ENCODE measurements at regions not wholly inside any gene's neighbourhood (a gene's known extent, or its start where the extent isn't known, plus 50 kb on each side); places are given as distances from the start of the nearest gene placed in this dataset.
"Not testable (repeated sequence)": the region's sequence is repeated elsewhere in the genome, so short reads cannot be mapped to it uniquely, and the experiment has no call there.

DNA sequence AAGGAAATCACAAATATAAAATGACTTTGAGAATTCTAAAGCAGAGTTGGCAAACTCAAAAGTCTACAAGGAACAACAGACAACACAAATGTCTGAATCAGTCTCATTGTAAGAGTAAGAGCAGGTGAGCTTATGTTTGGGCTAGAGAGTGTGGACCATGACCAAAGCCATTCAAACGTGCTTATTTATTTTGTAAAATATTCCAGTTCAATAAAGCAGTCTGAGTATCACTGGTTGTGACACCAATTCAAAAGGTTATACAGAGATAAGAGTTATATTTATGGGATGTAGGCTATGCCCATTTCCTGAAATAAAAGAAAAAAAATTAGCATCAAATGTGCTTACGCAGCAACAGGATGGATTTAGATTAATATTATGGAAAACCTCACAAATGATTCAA is 251.6 kb downstream of the KLF5 start:
- DNase-seq: no peak

DNA sequence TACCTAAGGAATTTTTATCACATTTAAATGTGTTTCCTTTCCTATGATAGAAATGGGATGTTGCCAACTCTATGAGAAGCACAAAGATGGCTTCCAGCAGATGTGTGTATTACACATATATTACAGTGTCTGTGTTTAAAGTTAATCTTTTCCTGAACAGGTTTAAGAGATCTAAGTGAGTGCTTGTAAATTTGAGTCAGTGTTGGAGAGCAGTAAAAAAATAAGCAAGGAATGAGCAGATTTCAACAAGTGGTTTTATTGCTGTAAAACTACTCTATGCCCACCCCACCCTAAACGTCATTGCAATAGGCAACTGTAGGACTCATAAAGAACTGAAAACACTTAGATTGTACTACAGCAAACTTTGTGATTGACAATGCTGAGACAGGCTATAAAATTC is 248.7 kb downstream of the KLF5 start:
- DNase-seq: no peak

DNA sequence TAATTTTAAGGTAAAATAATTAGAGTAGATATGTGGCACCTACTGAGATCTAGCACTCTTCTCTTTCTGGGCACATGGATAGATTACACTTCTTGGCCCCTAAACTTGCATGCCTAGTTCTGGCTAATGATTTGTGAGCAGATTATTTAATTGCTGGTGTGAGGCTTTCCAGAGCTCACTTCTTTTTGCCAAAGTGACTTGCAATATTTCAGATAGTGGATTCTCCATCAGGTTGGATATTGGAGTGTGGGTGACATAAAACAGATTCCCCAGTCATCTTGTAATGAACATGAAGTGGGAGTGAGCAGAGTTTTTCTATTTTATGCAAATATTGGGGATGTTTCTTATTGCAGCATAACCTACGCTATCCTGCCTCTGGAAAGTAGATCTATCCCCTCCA is 247.9 kb downstream of the KLF5 start:
- no peak for DNase-seq

DNA sequence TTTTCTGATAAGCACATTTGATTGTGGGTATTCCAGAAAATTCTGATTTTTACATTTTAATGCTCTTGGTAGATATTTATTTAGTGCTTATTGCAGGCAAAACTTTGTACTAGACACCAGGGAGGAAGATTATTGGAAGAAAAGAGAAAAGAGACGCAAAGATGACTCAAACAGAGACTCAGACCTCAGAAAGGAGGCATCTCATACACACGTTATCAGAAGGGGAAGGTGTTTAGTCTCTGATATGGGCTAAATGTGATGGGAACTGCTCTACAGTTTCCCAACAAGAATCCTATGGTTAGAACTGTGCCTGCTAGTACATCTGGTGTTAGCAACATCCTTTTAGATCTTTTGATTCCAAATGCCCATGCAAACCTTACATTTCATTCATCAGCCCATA is 245.6 kb downstream of the KLF5 start:
- DNase-seq: peak; percentile 34

DNA sequence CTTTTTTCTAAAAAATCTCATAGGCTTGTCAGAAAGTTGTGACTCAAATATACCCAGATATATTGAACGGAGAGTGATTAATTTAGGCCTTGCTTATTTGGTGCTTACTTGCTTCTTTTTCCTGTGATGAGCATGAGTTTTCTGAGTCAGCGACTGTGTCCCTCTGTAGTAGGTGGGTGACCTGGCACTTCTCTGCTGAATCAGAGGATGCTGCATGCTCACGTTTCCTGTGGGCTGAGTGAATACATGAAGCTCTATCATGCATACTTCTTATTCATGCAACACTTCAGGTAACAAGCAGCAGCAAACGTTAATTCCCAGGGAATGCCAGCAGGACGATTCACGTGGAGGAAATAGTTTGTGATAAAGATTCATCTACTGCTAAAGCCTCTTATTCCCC is 245.0 kb downstream of the KLF5 start:
- DNase-seq: peak; percentile 87

DNA sequence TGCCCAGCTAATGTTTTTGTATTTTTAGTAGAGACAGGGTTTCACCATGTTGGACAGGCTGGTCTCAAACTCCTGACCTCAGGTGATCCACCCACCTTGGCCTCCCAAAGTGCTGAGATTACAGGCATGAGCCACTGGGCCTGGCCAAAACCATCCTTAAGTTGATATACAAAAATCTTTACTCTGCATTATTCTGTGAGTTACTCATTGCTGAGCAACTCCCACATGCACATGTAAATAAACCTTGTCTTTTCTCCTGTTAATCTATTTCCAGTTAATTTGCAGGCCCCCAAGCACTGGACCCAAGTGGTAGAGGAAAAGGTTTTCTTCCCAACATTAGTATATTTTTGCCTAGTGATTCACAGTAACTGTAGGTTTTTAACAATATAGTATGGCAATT is 242.8 kb downstream of the KLF5 start:
- not testable (repeated sequence) for DNase-seq

DNA sequence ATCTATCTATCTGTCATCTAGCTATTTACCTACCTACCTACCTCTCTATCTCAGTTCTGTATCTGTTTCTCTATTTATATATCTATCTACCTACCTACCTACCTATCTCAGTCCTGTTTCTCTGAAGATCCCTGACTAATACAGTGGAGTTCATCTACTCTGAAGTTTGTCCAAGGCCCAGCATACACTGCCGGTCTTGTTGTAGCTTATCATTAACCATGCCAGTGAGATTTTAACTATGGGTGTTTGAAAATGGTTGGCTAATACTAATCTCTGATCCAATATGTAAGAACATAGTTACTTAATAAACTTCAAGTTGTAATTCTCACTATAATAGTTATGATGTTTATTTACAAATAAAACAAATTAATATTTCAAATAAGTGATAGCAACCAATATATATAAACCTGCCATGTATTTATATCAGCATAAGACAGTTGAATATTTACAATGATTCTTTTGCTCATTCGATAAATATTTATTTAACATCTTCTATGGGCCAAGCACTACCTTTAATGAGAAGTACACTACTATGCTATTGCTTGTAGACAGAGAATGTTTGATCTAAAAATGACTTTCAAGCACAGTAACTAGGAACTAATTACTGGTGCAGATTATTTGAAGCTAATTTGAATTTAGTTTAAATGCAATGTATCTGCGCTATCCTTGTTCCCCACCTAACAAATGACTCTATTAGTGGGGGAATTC is 242.1 kb downstream of the KLF5 start:
- no peak for DNase-seq

DNA sequence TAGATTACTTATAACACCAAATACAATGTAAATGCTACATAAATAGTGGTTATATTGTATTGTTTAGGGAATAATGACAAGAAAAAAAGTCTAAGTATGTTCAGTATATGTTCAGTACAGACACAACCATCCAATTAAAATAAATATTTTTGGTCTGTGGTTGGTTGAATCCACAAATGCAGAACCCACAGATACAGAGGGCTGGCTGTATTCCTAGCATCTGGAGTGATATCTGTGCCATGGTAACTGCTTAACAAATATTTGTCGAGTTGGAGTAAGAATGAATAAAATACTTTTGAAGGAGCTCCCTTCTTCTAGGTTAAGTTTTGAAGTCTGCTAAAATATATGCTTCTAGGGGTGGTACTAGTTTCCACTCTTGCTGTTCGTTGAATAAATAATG is 241.0 kb downstream of the KLF5 start:
- DNase-seq: no peak

DNA sequence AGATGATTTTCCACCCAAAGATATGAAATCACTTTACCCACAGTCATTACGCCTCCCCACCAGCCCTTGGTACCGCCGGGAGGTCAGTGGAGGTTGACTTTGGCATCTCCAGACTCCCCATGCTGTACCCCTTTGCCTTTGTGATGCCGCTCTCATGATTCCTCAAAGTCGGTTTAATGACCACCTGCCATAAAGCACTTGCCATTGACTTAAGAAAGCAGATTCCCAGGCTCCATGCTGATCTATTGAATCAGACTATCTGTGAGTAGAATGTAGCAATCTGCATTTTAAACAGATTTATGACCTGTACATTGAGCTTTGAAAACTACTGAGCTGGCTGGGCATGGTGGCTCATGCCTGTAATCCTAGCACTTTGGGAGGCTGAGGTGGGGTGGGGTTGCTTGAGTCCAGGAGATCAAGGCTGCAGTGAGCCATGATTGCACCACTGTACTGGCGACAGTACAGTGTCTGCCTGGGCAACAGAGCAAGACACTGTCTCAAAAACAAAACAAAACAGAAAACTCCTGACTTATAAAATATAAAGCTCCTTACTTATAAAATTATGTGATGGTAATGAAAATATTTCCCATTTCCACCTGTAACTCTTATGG is 235.2 kb downstream of the KLF5 start:
- no peak for DNase-seq

DNA sequence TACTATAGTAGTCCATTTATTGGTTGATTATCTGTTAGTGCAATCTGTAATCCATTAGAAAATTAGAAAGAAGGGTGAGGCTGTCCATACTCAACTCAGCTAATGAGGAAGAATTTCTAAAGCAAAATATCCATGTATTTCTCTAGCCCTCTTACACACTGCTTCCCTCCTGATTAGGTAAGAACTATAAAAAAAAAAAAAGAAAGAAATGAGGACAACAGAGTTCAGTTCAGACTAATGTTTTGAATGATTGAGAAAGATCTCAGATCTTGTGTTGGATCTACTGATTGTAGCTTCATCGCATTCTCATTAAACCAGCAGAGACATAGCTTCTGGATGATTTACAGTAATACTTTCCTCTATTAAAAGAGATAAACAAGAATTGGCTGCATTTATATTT is 233.3 kb downstream of the KLF5 start:
- no peak for DNase-seq

DNA sequence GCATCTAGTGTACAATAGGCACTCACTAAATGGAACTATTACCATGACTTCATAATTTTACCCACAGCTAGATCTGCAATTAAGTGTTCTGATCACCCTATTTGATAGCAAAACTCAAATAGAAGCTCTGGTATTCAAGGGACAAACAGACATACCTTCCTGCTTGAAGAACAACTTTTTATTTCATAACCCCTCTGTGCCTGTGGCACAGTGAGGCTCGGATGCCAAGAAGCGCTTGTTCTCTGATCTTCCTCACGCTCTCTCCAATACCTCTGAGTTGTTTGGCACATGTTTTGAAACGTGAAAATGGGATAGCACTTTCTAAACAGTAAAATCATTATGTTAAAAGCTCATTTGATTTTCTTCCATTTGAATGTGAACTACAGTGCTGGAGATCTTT is 232.0 kb downstream of the KLF5 start:
- no peak for DNase-seq

DNA sequence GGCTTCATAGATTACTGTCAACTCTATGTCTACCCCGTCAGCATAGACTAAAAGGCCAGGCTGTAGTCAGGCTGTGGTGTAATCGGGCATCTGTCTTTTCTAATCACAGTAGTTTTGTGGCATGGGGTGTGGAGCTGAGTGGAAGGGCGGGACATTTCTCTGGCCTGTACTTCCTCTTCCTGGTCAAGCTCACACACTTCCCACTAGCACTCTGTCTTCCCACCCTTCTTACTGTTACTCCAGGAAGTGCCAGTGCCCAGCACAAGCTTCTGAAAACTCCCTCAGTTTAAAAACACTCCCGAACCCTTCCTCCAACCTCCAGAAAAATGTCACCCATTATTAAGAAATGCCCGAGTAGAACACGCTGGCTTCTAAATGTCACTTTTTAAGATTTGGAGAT is 229.8 kb downstream of the KLF5 start:
- no peak for DNase-seq

DNA sequence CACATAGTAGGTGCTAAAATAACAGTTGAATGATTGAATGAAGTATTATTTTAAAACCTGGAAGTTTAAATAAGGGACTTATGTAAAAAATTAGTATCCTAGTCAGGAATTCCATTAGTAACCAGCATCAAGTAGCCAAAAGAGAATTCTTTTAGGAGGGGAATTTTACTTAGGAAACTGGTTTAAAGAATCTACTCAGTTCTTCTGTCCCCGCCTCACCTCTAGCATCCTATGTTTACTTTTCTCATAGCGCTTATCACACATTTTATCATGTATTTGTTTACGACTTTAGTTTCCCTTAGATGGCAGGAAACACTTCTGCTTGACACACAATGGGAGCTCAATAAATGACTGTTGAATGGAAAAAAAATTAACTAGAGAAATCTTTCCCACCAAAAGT is 229.0 kb downstream of the KLF5 start:
- no peak for DNase-seq

DNA sequence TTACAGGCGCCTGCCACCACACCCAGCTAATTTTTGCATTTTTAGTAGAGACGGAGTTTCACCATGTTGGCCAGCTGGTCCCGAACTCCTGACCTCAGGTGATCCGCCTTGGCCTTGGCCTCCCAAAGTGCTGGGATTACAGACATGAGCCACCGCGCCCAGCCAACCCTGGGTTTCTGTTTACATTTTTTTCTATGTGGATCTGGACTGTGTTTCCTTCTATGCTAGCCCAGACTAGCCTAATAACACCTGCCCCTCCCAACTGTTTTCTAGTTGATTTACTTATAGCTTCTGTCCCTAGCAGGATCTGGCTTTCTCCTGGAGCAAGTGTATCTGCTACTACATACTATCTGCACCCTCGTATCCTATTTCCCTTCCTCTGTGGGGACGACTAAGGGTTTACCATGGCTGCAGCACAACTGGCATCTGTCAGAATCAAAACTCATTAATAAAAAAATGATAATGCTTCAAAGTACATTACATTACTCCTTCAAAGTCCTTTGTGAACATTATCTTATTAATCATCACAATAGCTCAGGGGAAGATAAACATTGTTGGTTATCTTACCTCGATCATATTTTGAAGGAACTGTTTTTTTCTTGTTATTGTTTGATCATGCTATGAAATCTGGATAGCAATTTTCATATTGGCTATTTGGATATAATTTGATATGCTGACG is 228.3 kb downstream of the KLF5 start:
- DNase-seq: no peak

DNA sequence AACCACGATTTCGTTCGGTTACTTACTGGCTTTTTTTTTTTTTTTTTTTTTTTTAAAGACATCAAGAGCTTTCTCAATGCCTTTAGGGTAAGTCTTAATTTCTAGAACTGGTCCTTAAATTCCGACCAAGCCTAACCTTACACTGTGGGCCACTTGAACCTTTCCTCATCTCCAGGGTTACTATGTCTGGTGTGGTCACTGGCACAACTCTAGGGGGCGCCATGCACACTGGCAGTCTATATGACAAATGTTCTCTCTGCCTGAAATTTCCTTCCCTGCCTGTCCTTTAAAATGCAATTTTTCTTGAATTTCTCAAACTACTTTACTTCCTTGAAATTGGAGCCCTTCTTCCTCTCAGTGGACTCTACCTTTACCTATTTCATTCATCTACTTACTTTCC is 227.4 kb downstream of the KLF5 start:
- DNase-seq: no peak

DNA sequence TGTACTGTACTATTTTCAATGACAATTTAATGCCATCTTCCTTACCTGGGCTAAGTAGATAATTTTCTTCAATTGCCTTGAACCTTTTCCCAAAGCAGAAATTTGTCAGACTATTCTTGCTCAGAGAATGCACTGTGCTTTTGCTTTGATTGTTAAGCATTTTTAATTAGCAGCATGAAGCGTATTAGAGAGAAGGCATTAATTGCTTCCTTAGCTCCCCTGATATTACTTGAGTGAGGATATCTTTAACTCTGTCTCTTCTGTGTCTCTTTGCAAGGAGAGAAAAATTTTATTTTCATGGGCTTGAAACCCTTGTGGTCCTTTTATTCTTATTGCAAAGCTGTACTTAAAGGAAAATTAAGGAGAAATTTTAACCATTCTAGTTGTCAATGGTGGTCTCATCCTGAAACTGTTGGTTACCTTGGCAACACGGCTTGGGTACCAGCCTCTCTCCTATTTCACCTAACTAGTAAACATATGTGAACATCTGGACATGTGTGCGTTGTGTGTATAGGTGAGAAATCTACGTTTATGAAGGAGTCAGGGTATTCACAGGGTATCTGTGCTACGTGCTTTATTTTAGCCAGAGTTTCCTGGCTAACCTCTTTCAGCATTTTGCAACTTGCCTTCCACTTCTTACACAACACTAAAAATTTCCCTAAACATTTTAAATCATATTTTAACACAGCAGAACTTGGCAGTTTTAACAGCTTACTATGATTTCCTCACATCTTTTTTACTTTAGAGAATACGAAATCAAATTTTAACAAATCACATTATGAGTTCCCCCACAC is 225.5 kb downstream of the KLF5 start:
- DNase-seq: no peak

DNA sequence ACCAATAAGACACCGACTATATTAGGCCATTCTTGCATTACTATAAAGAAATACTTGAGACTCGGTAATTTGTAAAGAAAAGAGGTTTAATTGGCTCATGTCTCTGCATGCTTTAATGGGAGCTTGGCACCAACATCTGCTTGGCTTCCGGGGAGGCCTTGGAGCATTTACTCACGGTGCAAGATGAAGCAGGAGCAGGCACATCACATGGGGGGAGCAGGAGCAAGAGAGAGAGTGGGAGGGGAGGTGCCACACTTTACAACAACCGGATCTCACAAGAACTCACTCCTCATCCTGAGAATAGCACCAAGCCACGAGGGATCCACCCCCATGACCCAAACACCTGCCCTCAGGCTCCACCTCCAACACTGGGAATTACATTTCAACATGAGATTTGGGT is 224.8 kb downstream of the KLF5 start:
- no peak for DNase-seq

DNA sequence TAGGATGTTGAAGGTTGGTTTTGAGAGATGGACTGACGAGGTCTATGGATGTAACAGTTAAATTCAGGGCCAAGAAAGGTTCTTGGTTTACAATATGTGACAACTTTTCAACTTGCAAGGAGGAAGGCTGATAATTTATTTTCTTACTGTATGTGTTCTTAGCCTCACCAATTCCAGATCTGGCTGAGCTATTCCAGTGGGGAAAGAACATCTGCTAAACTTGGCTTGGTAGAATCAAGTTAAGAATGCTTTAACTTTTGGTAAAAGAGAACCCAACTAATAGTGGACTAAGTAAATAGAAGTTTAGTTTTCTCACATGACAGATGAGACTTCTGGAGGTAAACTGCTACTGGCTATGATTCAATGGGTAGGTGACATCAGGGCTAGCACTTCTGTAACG is 222.9 kb downstream of the KLF5 start:
- no peak for DNase-seq

DNA sequence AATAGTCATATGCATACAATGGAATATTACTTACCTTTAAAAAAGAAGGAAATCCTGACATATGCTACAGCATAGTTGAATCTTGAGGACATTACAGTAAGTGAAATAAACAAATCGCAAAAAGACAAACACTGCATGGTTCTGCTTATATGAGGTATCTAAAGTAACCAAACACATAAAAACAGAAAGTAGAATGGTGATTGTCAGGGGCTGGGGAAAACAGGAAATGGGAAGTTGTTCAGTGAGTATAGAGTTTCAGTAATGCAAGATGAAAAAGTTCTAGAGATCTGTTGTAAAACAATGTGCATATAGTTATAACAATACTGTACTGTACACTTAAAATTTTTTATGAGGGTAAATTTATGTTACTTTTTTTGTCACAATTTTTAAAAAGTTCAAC is 219.4 kb downstream of the KLF5 start:
- no peak for DNase-seq

DNA sequence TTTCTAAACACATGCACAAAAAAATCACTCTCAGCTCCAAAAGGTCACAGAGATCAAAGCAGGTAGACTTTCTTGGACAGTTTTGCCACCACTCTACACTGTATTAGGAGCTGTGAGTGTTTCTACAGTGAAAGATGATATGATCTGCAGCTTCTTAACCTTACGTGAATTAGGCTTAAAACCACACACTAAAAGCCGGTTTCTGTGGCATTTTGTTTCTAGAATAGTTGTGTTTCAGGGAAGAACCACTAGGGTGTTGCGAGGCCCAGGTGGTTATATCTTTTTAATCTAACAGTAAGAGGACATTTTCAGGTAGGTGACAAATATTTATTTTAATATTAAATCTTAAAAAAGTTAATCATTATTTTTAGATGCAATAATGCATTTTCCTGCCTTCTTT is 216.4 kb downstream of the KLF5 start:
- DNase-seq: peak; percentile 22

DNA sequence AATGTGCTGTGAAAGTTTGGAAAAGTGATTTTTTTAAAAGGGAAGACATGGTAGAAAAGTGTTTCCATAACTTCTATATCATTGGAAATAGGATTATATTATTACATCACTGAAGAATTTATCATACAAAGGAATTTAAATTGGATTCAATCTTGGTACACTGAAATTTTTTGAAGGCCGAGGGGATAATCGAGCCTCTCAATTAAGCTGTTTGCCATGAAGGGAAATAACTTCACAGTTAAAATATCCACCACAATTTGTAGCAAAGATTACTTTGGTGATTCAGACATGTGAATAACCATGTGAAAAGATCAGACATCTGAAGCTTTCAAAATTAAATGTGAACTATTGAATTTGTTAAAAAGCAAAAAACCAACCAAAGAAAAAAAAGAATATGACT is 215.3 kb downstream of the KLF5 start:
- DNase-seq: no peak

DNA sequence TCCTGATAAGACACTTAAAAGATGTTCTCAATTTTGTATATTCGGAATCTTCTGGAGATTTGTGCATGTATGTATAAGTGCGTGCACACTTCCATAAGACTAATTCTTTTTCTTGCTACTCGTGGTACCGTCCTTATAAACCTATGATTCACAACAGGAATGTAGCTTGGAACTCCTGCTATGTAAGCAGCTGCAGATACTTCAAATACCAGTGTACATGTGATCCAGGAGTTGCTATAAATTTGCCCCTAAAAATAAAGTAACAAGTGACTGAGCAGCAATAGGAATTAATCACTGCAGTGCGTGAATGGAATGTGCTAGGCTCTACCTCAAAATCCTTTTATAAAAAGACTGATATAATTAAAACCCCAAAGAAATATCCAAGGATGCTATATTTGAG is 214.9 kb downstream of the KLF5 start:
- no peak for DNase-seq

DNA sequence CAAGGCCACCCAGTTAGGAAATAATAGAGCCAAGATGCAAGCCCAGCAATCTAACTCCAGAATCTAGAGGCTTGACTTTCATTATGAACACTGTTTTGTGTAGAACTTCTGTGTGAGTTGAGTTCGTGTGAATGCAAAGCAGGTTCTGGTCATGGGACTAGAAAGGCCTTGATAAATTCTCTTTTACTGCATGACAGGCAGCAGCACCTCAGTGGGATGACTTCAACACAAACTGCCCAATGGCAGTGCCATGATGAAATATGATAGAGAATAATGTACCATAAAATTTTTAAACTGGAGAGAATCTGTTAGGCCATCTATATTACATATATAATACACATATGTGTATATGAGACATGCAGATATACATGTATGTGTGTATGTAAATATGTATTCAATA is 214.5 kb downstream of the KLF5 start:
- no peak for DNase-seq

DNA sequence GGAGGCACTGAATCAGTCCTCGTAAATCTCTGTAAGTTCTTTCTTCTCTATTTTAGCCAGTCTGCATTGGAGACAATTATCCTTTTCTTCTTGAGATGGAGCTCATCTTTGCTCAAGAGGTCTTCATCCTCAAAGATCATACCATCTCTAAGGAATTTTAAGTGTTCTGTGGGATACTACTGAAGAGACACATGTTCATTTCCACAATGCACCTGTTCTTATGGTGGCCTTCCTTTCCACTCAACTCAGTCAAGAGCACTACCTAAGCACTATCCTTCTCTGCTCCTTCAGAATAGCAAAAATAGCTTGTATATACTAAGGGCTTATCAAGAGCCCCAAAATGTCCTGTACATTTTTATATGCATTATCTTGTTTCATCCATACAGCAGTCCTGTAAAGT is 214.0 kb downstream of the KLF5 start:
- no peak for DNase-seq
